ENCODE measurements at regions not wholly inside any gene's neighbourhood (a gene's known extent, or its start where the extent isn't known, plus 50 kb on each side); places are given as distances from the start of the nearest gene placed in this dataset.
"Not testable (repeated sequence)": the region's sequence is repeated elsewhere in the genome, so short reads cannot be mapped to it uniquely, and the experiment has no call there.

GRCh38 chr3:13195374-13195773 is 122.1 kb upstream of the IQSEC1 start:
- no peak for DNase-seq

DNA sequence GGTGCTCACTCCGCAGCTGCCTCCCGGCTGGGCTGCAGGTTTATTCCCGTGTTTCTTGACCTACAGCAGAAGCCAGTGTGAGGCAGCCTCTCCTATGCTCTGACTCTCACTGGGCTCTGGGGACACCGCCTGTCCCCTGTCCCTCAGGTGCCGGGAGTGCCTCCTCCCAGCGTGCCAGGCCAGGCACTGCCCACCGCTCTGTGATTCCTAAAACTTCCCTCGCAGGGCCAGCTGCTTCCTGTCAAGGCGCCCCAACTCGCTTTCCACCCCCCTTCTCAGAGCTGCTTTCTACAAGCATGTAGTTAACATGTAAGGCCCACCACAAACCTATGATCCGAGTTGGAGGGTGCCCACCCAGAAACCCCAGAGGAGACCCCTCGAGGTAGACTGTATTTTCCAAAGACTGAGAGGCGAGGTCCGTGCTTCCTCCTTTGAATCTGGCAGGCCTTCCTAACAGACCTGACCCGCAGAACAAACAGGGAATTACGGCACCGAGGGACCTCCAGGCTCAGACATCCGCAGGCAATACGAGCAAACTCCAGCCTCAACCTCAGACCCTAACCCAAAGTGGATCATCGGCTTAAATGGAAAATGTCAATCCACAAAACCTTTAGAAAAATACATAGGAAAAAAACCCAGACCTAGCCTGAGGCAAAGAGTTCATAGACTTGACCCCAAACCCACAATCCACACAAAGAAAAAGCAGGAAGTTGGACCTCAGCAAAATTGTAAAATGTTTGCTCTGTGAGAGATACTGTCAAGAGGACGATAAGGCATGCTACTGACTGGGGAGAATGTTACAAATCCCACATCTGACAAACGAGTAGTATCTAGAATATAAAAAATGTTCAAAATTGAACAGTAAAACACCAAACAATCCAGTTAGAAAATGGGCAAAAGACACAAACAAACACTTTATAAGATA is 121.3 kb upstream of the IQSEC1 start:
- DNase-seq: no peak

DNA sequence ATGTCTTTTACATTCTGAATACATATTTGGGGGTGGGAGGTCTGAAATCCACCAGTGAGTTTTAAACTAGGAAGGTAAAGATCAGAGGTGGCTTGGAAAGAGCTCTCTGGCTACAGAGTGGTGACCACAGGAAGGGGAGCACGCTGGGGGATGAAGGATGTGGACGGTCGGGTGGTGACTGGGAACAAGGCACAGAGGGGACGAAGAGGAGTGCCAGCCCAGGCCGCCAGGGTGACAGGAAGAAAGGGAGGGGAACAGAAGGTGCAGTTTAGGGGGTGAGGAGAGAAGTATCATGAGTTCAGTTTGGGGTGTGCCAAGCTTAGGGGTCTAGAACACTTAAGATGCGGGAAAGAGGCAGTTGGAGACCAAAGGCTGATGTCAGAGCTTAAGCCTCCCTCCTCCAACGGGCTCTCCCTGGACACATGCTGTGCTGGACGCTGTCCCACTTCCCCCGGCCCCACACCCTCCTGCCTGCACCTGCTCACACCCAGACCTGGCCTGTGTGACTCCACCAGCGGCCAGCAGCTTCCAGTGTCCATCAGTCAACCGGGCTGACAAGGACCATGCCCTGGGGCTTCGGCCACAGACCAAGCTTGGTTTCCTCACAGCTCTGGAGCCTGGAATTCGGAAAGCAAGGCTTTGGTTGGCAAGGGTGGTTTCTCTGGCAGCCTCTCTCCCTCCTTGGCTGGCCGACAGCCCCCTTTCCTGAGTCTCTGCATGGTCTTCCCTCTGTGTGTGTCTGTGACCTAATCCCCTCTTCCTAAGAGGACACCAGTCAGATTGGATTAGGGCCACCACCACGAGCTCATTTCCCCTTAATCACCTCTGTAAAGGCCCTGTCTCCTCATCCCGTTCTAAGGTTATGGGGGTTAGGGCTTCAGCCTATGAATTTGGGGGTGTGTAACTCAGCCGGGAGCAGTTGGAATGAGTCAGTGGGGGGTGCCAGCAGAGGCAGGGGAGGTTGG is 120.4 kb upstream of the IQSEC1 start:
- DNase-seq: no peak

DNA sequence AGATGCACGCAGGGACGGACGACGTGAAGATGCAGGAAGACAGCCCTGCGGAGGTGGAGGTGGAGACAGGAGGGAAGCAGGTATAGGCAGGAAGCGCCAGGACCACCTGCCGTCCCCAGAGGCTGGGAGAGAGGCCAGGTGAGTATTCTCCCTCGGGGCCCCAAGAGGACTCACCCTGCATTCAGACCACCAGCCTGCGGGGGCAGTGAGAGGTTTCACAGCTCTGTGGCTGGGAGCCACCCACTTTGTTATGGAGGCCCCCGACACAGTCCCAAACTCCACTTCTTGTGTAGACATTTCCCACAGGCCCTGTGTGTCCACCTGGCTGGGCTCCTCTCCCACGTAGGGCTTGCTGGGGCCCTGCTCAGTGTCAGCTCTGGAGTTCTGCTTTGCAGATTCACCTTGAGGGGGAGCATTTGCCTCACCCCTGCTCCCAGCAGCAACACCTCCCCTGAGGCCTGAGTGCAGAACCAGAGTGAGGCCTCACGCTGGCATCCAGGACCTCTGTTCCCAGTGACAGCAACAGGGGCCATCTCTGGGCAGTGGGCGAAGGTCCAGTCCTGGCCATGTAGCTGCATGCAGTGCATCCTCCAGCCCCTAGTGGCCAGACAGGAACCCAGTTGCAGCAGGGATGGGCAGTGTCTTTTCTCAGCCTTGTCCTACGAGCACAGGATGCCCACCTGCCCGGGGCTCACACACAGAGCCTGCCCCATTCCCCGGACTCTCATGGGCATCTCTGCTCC is 119.4 kb upstream of the IQSEC1 start:
- no peak for DNase-seq

- DNase-seq: no peak
Observed at GRCh38 chr3:13191016-13191415, 117.8 kb upstream of the IQSEC1 start.

DNA sequence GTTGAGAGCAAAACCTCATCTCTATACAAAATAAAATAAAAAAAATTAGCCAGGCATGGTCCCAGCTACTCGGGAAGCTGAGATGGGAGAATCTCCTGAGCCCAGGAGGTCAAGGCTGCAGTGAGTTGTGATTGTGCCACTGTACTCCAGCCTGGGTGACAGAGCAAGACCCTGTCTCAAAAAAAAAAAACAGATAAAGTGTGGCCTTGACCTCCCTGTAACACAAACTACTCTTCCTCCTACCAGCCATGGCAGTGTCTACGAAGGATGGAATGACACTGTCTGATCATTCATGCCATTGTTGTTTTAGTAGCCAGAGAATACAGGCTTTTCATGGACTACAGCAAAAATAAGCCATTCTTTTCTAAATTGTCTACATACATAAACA is 117.1 kb upstream of the IQSEC1 start:
- DNase-seq: no peak

DNA sequence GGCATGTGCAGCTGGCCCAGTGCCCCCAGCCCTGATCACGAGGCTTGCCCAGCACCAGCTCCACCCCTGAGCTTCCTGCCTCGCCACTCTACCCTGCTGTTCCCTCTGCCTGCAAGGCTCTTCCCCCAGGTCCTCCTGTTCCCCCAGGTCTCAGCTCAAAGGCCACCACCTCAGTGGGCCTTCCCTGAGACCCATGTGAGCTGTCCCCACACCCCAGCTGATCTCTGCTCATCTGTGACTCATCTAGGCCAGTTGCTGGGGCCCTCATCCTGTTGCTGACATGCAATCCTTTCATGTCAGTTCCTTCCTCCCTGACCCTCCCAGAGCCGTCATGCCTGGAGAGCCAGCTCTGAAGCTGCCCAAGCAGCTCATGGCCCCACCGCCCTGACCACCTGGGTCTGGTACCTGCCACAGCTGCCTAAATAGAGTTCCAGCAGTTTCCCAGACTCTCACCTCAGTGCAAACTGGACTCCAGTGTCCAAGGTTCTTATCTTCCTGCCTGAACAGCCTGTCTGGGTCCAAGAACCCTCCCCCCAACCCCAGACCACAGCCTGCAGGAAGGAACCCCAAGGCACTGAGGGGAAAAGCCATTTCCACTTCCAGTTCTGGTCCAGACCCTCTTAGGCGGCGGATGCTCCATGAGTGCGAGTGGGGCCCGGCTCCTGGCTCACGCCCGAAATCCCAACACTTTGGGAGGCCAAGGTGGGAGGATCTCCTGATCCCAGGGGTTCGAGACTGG is 116.6 kb upstream of the IQSEC1 start:
- DNase-seq: no peak

GRCh38 chr3:13188975-13189374 is 115.7 kb upstream of the IQSEC1 start:
- no peak for DNase-seq

DNA sequence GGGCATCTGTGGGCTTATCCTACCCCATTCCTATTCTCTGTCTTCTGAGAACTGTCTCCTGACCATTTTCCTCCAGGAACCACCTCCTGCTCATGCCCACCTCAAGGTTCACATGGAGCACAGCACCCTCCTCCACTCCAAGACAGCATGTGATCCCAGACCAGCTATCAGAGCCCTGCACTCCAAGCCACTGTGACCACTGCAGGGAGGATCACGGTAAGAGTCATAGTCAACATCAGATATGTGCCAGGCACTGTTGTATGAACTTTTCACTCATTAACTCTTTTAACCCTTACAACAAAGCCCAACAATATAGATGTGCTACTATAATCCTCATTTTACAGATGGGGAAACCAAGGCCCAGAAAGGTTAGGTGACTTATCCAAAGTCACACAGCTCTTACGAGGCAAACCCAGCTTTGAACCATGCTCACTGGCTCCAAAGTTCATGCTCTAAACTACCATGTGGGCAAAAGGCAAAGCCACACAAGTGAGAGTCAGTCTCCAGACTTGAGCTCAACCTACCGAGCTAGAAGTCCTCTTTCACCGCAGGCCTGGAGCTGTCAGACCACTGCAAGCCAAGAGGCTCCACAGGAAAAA is 115.1 kb upstream of the IQSEC1 start:
- no peak for DNase-seq

- DNase-seq: no peak
Observed at GRCh38 chr3:13187593-13187992, 114.4 kb upstream of the IQSEC1 start.

- DNase-seq: no peak
Observed at GRCh38 chr3:13186435-13186815, 113.2 kb upstream of the IQSEC1 start.

DNA sequence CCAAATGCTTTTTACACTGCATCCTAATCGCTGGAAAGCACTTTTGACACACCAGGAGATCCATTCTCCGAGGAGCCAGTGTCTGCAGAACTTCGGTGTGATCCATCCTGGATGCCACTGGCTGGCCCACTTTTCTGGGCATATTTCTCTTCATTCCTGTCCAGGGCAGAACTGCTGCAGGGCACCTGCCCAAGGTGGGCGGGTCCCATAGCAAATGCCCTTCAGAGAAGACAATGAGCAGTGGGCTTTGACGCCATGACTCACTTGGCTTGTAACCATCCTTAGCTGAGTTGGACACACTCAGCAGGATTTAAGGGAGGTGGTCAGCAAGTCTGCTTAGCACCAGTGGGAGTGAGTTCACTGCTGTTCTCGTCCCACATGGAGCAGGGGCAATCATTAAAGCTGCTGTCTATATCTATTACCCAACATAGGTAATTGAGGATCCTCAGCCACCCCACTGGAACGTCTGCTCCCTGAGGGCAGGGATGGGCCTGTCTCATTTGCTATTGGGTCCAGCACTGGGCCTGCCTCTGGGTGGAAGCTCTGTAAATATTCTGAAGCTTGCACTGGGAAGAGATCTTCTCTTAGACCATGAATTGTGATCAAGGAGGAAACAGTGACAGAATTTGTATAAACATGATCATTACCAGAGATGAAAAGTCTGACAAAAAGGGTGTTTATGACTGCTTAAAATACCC is 112.7 kb upstream of the IQSEC1 start:
- DNase-seq: no peak

GRCh38 chr3:13179582-13180210 is 106.5 kb upstream of the IQSEC1 start:
- DNase-seq: not testable (repeated sequence)

- no peak for DNase-seq
Observed at GRCh38 chr3:13179181-13179580, 106.0 kb upstream of the IQSEC1 start.

- DNase-seq: no peak
Observed at GRCh38 chr3:13178107-13178506, 104.9 kb upstream of the IQSEC1 start.

DNA sequence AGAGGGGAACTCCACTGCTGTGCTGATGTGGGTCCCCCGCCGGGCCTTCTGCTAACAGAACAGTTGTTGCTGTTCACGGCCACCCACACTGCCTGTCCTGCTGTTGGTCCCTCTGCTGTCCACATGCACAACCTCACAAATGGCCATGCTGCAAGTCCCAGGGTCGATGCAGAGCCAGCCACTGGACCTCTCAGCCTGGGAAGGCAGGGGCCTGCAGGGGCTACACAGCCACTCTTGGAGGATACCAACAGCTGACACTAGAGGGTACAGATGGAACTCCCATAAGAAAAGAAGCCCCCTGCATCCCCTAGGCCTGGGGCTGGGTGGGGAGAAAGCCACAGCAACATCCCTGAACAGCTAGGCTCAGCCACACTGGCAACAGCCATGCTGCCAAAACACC is 104.4 kb upstream of the IQSEC1 start:
- DNase-seq: no peak

DNA sequence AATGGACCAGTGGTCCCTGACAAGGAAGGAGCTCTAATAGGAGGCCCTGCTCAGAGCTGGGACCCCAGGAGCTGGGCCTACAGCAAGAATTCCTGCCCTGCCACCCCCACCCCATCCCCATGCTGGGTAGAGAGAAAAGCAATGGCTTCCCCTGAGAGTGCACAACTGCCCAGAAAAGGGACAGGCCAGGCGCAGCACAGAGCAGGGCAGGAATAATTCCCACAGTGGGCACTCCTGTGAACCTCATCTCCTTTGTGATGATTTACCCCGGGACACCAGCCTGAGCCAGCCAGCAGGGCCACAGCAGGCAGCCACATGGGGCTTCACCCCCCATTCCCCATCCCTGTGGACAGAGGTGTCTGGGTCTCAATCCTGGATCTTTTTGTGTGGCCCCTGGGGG is 104.0 kb upstream of the IQSEC1 start:
- no peak for DNase-seq

GRCh38 chr3:13176445-13176844 is 103.2 kb upstream of the IQSEC1 start:
- DNase-seq: no peak

DNA sequence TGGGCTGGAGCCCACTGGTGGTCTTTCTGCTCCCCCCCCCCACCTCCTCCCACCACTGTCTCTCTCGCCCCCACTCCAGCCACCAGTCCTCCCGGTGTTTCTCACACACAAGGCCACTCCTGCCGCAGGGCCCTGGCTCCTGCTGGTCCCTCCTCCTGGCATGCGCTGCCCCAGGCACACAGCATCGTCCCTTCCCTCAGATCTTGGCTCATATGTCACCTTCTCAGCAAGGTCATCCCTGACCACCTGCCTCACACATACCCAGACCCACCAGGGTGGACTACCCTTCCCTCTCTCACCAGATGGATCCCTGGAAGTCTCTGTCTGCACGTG is 101.5 kb upstream of the IQSEC1 start:
- DNase-seq: no peak

Data from nucleus accumbens (tissue), 56 donors.